Stimulated activated CD8-positive, alpha-beta memory T cell treated with anti-CD3 and anti-CD28 coated beads, Interleukin-12 subunit alpha, Interleukin-12 subunit beta, amount 100 ng/mL, for 1 hour (primary cell): ENCODE measurements at regions not wholly inside any gene's neighbourhood (a gene's known extent, or its start where the extent isn't known, plus 50 kb on each side); places are given as distances from the start of the nearest gene placed in this dataset.

Experiments
- DNase-seq: peaks from one replicate; pipeline ENCODE4 v3.0.0-alpha.2; 2020; ENCODE audit warnings: low read depth

DNA sequence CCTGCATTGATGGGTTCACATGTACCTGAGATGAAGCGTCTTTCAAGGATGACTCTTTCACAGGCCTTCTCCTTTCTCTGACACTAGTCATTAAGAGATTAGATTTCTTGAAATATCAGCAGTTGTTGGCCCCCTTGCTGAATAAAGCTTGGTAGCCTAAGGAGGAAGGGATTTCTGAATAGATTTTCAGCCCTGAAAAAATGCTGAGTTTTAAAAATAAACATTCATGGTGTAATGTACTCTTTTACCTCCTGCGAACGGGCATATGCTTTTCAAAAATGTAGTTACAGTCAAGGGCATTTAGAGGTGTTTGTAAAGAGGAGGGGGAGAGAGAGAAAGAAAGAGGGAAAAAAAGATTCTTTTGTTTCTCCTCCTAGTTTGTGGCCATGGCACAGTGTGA, 222.7 kb downstream of the SOX4 start:
- no peak for DNase-seq

DNA sequence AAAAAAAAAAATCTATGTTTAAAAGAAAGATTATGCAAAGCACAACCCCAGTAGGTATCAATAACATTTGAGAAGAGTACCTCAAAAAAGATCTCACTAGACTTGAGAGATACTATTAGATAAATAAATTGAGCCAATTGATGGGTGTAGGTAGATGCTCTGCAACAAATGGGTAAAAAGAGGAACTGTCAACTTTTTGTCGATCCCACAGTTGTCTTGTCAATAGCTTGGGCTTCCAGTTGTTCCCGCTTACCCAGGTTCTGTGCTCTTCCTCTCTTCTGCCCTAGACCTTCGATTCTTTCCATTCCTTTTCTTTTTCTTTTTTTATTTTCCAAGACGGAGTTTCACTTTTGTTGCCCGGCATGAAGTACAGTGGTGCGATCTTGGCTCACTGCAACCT, 226.9 kb downstream of the SOX4 start:
- DNase-seq: no peak

DNA sequence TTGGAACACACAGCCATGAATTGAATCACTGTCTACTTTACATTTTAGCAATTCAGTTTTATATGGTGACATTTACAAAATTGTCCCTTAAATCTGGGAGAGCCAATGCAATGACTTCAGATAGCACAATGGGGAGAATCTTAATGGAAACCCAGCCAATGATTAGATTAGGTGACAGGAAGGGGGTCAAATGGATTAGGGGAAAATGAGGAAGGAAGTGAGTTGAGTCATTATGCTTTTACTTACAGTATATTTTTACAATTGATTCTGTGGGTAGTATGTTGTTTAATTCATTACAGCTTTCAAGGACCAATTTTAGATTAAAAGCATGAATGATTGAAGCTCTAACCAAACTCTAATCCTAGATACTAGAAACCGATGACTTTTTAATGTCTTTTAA, 229.8 kb downstream of the SOX4 start:
- no peak for DNase-seq

DNA sequence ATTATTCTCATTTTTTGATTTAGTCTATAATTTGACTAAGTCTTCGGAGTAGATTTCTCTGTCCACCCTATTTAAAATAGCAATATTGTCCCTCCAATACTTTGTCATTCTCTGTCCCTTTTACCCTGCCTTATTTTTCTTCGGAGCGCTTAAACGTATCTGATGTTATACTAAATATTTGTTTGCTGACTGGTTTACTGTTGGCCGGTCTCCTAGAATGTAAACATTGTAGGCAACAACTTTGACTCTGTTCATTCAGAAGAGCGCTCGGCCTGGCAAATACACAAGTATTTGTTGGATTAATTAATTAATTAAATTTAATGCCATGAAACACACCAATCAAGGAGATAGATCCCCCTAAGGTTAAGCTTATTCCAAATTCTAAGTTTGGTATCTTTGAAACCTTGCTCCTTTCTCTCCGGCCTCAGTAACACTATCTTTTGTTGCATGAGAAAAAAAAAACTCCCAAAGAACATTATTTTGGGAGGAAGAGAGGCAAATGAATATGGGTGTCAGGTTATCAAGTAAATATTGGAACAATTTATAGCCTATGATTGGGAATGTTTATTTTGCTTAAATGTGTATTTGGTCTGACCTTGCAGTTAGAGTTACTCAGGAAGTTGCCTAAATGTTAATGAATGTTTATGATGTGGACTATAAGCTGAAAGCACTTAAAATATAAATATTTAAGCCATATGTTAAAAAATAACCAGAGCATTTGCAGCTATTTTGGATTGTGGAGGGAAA, 231.1 kb downstream of the SOX4 start:
- no peak for DNase-seq

DNA sequence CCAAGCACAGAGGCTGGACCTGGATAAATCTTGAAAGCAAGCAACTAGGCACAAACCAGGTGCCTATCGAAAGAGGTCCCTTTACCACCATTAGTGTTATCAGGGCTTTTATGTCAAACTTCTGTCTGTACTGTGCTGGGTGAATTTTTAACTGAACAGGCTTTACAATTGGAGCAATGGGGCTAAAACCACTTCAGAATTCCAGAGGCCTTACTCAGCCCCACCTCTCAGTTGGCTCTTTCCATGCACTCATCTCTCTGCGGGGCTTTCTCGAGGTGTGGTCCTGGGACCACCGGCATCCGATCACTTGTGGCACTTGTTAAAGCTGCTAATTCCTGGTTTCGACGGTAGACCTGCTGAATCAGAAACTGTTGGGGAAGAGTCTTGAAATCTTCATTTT, 232.5 kb downstream of the SOX4 start:
- no peak for DNase-seq

DNA sequence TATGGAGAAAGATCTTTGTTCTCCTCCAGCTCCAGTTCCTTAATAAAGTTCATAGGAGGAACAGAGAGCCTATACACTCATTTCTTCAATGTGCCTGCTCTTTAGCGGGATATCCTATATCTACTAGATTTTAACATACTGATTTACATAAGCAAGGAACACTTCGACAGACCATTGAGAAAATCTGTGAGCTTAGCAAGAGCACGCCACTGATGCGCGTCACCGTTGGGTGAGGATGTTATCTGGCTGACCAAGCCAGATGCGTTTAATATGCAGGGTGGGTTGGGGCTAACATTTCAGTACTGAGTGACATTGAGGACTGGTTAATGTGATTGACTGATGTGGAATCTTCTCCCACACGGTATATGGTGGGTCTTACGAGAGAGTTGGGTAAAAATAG, 233.4 kb downstream of the SOX4 start:
- DNase-seq: no peak

DNA sequence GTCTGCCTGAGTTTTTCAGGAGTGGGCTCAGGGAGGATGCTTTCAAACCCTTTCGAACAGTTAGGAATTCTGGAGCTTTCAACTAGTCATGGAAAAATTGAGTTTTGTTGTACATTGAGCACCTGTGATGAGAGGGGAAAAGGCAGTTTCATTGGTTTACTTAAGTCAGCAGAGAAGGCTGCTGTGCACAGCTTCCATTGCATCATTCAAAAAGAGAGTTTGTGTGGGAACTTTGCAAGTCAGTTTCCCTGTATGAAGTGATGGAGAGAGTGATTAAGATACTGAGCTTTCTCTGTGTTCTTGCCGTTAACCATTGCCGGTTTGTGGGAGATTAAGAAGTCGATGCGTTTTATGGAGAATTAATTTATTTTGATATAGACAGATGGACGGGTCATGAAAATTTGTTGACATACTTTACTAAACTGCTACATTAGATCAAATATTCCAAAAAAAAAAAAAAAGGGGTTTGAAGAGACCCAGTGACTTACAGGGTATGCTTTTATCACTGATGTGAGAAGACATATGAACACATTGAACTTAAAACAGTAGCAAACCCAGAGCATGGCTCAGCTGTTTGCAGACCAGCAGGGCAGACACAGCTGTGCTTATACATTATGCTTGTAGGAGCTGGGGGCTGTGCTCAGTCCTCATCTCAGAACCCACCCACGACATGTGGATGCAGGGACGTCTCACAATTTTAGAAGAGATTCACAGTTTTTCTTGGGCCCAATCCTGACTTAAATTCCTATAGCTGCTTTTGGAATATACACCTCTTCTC, 234.1 kb downstream of the SOX4 start:
- no peak for DNase-seq

DNA sequence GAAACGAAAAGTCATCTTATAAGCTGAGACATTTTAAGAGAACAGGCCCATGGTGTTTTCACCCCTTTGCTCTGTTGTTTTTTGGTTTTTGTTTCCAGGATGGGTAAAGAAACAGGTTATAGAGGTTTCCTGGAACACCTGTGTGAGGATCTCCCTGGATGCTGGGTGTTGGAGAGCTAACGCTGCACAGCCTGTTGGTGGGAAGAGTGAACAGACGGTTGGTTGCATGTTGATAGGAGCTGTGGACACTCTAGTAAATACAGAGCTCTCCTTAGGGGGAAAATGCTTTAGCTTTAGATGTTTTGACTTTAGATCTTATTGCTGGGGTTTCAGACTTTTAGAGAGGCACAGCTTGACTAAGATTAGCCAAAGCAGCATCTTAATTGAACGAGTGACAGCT, 235.2 kb downstream of the SOX4 start:
- no peak for DNase-seq

DNA sequence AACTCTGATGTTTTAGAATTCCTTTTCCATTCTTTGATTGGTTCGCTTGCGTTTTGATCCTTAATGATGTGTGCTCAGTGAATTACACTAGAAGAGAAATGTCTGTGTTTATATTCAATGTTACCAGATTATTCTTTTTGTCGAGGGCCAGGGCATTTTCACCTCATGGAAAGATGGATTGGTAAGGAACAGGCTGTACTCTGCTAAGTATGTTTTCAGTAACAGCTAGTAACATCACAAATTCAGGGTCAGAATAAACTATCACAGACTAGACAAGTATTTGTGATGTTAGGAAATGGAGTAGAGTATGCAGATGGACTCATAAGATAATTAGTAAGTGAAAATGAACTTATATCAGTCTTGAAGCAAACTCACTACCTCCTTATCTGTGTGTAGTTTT, 235.6 kb downstream of the SOX4 start:
- no peak for DNase-seq

DNA sequence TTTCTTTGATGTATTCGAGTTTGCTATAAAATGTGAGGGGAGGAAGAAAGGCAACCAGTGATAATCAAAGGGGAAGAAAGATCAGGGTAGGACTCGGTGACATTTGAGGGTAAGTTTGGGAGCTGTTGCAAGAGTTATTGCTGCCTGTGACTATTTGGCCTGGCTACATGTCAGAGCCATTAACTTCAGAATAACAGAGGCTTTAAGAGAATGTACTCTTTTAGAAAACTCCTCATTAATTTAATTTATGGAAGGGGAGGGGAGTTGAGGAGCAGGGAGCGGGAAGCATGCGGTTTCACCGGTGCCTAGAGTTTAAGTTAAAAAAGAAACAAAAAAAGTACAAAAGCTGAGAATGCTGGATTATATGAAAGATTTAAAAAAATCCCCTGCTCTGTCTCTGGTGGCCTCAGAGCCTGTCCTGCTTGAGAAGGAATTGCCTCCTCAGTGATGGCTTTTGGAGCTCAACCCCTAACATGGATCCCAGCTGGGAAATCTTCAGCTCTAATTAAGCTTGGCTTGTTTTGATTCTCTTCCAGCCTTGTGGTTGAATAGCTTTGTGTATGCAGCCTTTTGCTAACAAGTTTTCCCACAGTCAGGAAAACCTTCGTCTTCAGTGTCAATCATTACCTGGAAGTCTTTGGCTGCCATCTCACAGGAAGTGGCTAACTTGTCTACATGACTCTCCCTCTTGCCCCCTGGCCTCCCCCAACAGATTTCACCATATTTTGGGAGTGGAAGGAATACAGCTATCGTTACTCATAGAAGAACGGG, 238.2 kb downstream of the SOX4 start:
- no peak for DNase-seq

DNA sequence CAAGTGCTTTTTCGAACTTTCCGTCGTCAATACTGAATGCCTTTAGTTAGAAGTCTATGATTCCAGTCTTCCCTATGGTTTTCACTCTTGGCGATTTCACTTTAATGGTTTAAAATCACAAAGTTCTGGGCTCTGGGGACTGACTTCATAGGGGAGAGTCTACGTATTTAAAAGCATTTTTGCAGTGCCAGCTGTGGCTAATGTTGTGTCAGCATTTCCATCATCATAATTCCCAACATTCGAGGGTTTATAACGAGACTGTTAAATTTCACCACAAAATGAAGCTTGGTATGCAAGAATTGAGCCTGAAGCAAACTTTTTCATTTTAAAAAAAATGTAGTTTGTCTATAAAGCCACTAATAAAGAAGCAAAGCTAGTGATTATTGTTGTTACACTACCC, 242.7 kb downstream of the SOX4 start:
- no peak for DNase-seq

DNA sequence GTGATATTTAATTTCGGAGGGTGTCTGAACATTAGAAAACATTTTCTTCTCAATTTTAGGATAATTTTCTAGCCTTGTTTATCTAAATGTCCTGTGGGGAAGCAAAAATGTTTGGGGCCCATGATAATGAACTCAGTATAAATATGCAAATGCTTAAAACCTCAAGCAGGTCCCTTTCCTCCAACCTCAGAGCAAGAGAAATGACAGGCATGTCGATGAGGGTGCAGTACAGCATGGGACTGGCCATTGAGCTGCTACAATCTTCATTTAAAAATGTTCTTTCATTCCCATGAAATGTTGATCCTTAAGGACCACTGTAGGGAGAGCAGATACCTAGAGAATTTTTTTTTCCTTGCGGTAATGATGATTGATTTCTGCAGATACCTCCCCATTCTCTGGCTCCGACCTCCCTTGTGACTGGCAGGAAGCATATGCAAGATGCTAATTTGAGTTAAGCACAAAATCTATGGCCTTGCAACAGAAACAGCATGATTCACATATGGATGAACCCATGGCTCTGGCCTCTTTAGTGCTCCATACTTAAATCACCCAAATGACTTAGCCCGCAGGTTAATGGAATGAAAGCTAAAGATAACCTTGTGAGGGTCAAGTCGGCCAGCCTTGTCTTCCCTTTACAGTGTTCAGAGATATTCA, 243.3 kb downstream of the SOX4 start:
- no peak for DNase-seq

DNA sequence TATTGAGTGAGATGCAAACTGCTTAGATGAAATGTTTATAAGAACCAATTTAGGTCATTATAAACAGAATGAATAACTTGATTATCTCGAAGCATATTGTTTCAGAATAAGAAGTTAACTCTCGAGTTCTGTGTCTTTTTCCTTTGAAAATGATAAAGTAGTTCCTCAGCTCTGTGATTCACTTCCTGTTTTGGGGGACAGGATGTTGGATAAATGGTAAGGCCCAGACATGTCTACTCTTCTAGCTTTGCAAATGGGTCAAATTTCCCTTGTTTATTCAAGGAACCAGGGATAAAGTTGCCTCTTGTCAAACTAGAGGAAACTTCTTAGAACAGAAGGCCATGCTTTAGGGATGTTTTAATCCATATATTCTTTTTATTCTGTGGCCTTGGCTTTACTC, 246.9 kb downstream of the SOX4 start:
- DNase-seq: no peak

DNA sequence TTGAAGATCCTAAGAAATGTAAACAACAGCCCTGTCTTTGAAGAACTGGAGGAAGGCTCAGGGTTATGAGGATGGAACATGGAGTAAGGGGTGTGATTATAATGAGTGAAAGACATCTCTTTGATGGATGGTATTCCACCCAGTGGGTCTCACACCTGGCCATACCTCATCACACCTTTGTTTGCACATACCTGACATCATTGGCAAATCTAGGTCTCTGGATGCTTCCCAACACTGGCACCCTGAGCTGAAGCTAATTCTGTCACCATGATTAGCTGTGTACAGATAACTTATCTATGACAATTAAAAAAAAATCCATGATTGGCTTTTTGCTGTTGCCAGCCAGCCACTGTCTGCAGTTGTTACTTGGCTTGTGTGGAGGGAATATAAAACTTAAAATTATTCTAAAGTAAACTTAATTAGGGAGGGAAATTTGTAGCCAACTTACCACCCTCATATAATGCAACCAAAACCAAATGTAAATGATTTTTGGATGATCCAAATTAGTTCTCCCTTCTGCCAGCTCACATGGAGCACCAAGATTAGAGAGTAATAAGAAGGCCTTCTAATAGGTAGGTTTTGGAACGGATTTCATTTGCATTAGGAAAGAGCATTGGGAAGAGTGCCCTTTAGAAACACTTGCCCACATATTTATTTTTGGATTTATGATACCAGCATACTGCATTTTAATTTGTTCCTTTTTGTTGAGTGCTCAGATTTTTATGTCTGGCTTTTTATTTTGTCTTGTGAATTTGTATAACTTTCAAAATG, 249.5 kb downstream of the SOX4 start:
- no peak for DNase-seq

DNA sequence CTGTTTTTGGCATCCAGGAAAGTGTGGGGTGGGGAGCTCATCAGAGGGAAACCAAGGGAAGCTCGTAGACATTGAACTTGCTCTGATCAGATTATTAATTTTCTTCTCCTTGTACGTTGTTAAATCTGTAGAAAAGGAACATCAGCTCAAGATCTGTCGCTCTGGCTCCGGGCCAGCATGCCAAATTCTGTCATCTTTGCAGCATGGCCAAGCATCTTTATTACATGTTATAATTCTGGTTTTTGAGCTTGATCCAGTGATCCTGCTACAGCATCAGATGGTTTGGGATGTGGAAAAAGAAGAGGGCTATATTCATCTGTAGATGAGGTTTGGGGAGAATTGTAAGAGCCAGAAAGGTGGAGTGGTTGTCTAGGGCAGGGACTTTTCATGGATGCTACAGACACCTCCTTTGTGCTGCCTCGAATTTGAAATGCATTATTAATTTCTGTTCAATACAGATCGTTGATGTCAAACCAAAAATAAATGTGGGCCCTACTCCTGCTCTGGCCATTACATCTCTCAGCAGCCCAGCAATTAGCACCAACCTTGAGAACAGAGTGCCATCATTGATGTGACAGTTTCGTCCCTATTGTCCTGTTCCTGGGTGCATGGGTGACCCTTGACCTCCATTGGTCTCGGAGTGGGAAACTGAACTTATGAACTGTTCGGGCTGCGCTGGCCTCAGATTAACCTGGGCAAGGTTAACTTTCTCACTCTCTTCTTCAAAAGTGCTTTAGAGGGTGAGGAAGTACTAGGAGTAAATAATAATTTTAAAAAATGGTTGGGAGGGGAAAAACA, 250.8 kb downstream of the SOX4 start:
- DNase-seq: no peak

DNA sequence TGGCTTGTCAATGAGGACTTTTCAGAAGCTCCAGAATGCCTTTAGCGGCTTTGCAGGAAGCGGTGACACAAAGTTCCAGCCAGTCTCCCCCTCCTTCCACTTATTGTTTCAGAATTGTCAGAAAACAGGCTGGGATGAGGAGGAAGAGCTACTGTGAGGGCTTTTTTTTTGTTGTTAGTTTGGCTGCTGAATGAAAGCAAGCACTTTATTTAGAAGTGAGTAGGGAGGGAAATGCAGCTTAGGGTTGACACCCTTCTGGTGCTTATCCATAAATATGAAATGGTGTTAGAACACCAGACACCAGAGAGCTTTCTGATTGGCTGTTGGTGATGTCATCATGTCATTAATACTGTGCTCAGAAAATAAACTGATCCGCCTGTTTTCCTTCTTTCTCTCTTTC, 251.5 kb downstream of the SOX4 start:
- DNase-seq: no peak

DNA sequence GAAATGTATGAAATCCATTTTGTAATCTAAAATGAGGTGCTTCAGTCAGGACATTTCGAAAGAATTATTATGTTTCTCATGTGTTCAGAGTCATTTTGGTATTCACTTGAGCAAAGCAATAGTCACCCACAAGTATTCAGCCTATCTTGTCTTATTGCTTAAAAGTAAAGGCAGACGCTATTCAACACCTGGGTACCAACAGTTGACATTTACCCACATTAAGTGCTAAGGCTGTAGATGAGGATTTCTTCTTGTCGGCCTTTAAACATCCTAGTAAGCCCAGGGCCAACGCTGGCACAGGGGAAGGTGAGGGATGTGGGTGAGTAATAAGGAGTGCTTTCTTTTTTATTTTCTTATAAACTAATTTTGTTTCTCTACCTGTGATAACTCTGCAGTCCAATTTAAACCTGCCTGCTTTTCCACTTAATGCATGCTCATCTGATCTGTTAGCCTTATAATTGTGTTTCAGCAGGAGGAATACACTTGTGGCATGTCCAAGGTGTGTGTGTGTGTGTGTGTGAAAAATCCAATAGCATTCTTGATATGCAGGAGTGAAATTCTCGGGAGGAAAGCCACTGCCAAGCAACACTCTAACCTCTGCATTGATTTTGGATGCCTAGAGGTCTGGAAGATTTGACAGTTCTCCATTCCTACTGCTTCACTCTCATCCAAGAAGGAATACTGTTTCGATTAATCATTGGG, 252.0 kb downstream of the SOX4 start:
- DNase-seq: no peak

DNA sequence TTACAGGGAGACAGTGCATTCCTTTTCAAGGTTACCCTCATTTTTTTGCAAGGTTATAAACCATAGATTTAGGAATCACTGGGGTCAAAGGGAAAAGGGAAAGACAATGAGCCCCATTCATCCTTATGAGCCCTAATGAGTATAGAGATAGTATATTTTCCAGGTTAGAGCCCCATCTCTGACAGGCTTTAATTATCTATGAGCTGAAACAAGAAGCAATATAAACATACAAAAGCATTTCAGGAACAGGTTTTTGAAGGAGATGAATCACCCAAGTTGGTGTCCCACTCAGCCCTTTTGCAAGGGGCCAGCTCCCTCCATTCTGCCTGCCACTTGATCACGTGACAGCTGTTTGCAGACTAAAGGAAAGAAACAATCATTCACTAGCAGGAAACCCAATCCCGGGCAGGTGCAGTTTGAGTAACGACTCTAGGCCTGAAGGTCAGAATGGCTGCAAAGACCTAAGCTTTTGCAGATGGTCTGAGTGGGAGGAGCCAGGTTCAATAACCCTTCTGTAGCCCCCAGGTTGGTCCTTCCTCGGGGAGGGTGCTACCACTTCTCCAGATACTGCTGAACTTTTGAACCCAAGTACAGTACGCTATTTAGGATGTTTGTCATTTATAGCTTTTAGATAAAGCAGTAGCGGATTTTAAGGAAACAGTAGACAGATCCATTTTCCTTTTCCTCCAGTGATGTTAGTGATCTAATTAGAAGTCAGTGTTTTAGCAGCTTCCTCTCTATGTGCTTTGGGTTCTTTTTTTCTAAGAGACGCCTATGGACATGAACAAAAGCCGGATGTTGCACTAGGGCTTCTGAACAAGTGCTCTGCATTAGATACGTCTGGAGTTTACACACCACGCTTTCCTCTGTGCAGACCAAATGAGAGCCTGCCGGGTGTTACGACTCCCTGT, 253.2 kb downstream of the SOX4 start:
- DNase-seq: no peak
